IgD-negative memory B cell (primary cell): ENCODE measurements at regions not wholly inside any gene's neighbourhood (a gene's known extent, or its start where the extent isn't known, plus 50 kb on each side); places are given as distances from the start of the nearest gene placed in this dataset.

Experiments used
- H3K27ac Mint-ChIP-seq, 3 donors: one replicate each; pipeline ENCODE4 v1.8.0; 2020 to 2022; ENCODE audit warnings: mild to moderate bottlenecking in 3 of 3, mixed read lengths in 3 of 3, moderate library complexity in 1 of 3
- H3K27me3 Mint-ChIP-seq: one replicate; pipeline ENCODE4 v1.8.0; 2021; ENCODE audit warnings: mixed read lengths
- H3K36me3 Mint-ChIP-seq: one replicate; pipeline ENCODE4 v1.8.0; 2020; ENCODE audit warnings: mild to moderate bottlenecking, mixed read lengths
- H3K4me1 Mint-ChIP-seq, 3 donors: one replicate each; pipeline ENCODE4 v1.8.0; 2020 to 2022; ENCODE audit warnings: mixed read lengths in 3 of 3, mild to moderate bottlenecking in 1 of 3
- H3K4me3 Mint-ChIP-seq, 4 donors: one replicate each; pipeline ENCODE4 v1.8.0; 2020 to 2022; ENCODE audit warnings: mild to moderate bottlenecking in 4 of 4, mixed read lengths in 4 of 4, moderate library complexity in 3 of 4
- H3K9me3 Mint-ChIP-seq, 3 donors: one replicate each; pipeline ENCODE4 v1.8.0; 2020 to 2021; ENCODE audit warnings: mixed read lengths in 3 of 3, mild to moderate bottlenecking in 1 of 3

GRCh38 chr12:63206909-63207308 lies 55.9 kb upstream of the AVPR1A start:
- Mint-ChIP-seq H3K27me3 (no peaks in the 10 kb centered on the region), H3K36me3 (no peaks in the 10 kb centered on the region), H3K4me1 (no peaks in the 10 kb centered on the region), H3K27ac (no peak overlapping the region), H3K4me3 (no peak overlapping the region), H3K9me3 (peaks cover 0 to 2% (median 0%) of the 10 kb centered on the region in 3 donors)

DNA sequence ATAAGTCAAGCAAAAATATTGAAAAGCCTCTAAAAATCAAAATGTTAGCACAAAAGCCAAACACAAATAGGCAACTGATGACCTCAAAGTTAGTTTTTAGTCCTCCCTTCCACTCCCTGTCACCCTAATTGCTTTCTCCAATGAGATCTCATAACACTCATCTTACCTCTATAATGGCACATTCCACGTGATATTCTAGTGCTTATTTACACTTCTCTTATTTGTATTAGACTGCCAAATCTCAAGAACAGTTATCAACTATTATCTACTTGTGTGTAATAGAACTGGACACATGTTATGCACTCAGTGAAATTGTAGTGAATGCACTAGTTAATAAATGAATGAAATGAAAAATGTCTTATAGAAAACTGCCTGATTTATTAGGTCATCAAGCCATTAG lies 55.5 kb upstream of the AVPR1A start:
- no peak overlapping the region for H3K4me3 Mint-ChIP-seq
- no peaks in the 10 kb centered on the region for H3K4me1 Mint-ChIP-seq
- H3K9me3 Mint-ChIP-seq = peaks cover 0 to 2% (median 0%) of the 10 kb centered on the region in 3 donors
- no peaks in the 10 kb centered on the region for H3K36me3 Mint-ChIP-seq
- H3K27me3 Mint-ChIP-seq = no peaks in the 10 kb centered on the region
- no peak overlapping the region for H3K27ac Mint-ChIP-seq
